A673 (cell line): ENCODE measurements at regions not wholly inside any gene's neighbourhood (a gene's known extent, or its start where the extent isn't known, plus 50 kb on each side); places are given as distances from the start of the nearest gene placed in this dataset.

Experiments used
- BruUV-seq: library from RNA; stranded (reverse); fragments of 400-500 nt; replicated peaks from 2 replicates; lab custom pipeline; 2021; lab: Mats Ljungman, UMichigan
- CTCF ChIA-PET: fragments of 300-600 bp; sonication (Branson Sonifier 250); formaldehyde crosslinking; loops from one replicate; lab custom pipeline; 2022; ENCODE audit warnings: antibody characterized with exemption; lab: Charles Lee
- POLR2A ChIA-PET: fragments of 300-600 bp; sonication (Branson Sonifier 250); formaldehyde crosslinking; loops from one replicate; lab custom pipeline; 2022; ENCODE audit warnings: antibody characterized with exemption; ENCODE audit not compliant: low non-redundant PET; lab: Charles Lee
- DNase-seq: peaks from one replicate; pipeline ENCODE4 v3.0.0-alpha.2; 2015; ENCODE audit warnings: low spot score
- H3K27ac ChIP-seq: fragments of 200-600 bp; sonication (generic); 2 replicates; pipeline ENCODE4 v1.5.1; 2016; ENCODE audit warnings: mixed run types, low read depth, mild to moderate bottlenecking, mixed read lengths, antibody characterized with exemption, low read length; ENCODE audit not compliant: poor library complexity, severe bottlenecking
- H3K27me3 ChIP-seq: fragments of 200-600 bp; sonication (generic); replicated peaks from 2 replicates; pipeline ENCODE4 v1.6.1; 2017; ENCODE audit warnings: mixed run types, low read depth, mild to moderate bottlenecking, mixed read lengths, antibody characterized with exemption, low read length; ENCODE audit not compliant: insufficient read depth, poor library complexity
- H3K36me3 ChIP-seq: fragments of 200-600 bp; sonication (generic); 2 replicates; pipeline ENCODE4 v1.6.1; 2016; ENCODE audit warnings: mixed run types, mild to moderate bottlenecking, mixed read lengths, antibody characterized with exemption, low read length; ENCODE audit not compliant: insufficient read depth, poor library complexity, severe bottlenecking
- H3K4me1 ChIP-seq: fragments of 200-600 bp; sonication (generic); 2 replicates; pipeline ENCODE4 v1.6.1; 2017; ENCODE audit warnings: mixed run types, mild to moderate bottlenecking, mixed read lengths, antibody characterized with exemption, low read length; ENCODE audit not compliant: insufficient read depth, poor library complexity, severe bottlenecking
- H3K4me3 ChIP-seq: fragments of 200-600 bp; sonication (generic); 2 replicates; pipeline ENCODE4 v1.5.1; 2016; ENCODE audit warnings: low read depth, mixed run types, mild to moderate bottlenecking, mixed read lengths, low read length; ENCODE audit not compliant: poor library complexity, severe bottlenecking
- H3K9me3 ChIP-seq: fragments of 200-600 bp; sonication (generic); 2 replicates; pipeline ENCODE4 v1.6.1; 2016; ENCODE audit warnings: mixed run types, low read depth, mild to moderate bottlenecking, mixed read lengths, antibody characterized with exemption, low read length; ENCODE audit not compliant: poor library complexity, severe bottlenecking
- CTCF ChIP-seq: fragments of 300-800, 200-600 bp; sonication (generic); conservative IDR thresholded peaks from 2 replicates; pipeline ENCODE4 v1.5.1; 2017; ENCODE audit warnings: low read depth, mild to moderate bottlenecking, antibody characterized with exemption, low read length, moderate library complexity, mixed read lengths
- EZH2 ChIP-seq: fragments of 200-600 bp; sonication (generic); IDR thresholded peaks from 2 replicates; pipeline ENCODE4 v1.6.1; 2017; ENCODE audit warnings: borderline replicate concordance, low read depth, mild to moderate bottlenecking, mixed read lengths, antibody characterized with exemption, low read length; ENCODE audit not compliant: poor library complexity, severe bottlenecking
- intact Hi-C: fragments of 100-400 bp; cut with micrococcal nuclease; formaldehyde crosslinking; loops from one replicate; pipeline ENCODE4 v1.10.0; 2022; ENCODE audit not compliant: unreplicated experiment

- TF ChIP-seq EZH2 (no peak), CTCF (no peak)
- DNase-seq: no peak
- Histone ChIP-seq H3K27ac (no peak overlapping the region), H3K36me3 (no peaks in the 10 kb centered on the region), H3K9me3 (no peaks in the 10 kb centered on the region), H3K27me3 (peaks cover 21% of the 10 kb centered on the region), H3K4me3 (no peak overlapping the region), H3K4me1 (no peaks in the 10 kb centered on the region)
- POLR2A ChIA-PET: no interaction called here
- CTCF ChIA-PET: no interaction called here
- intact Hi-C loops: loop anchor here (5.0 kb wide), 1 partner anchor 41 kb away; no protein-coding TSS in a partner anchor
- BruUV-seq: no TSS peak
Measured at GRCh38 chr18:11496526-11497172, 112.7 kb upstream of the SLC35G4 start.

GRCh38 chr18:11495441-11495840 is 114.0 kb upstream of the SLC35G4 start:
- Histone ChIP-seq H3K27ac (no peak overlapping the region), H3K27me3 (peaks cover 16% of the 10 kb centered on the region), H3K9me3 (no peaks in the 10 kb centered on the region), H3K4me3 (no peak overlapping the region), H3K36me3 (no peaks in the 10 kb centered on the region), H3K4me1 (no peaks in the 10 kb centered on the region)
- ChIA-PET CTCF (no interaction called here), POLR2A (no interaction called here)
- intact Hi-C loops: loop anchor here (5.0 kb wide), 1 partner anchor 42 kb away; no protein-coding TSS in a partner anchor
- no peak for DNase-seq
- TF ChIP-seq CTCF (no peak), EZH2 (no peak)
- BruUV-seq: no TSS peak

GRCh38 chr18:11494107-11494506 is 115.3 kb upstream of the SLC35G4 start:
- TF ChIP-seq CTCF (no peak), EZH2 (no peak)
- Histone ChIP-seq H3K4me3 (no peak overlapping the region), H3K9me3 (no peaks in the 10 kb centered on the region), H3K27me3 (peaks cover 16% of the 10 kb centered on the region), H3K4me1 (no peaks in the 10 kb centered on the region), H3K36me3 (no peaks in the 10 kb centered on the region), H3K27ac (no peak overlapping the region)
- ChIA-PET CTCF (no interaction called here), POLR2A (no interaction called here)
- intact Hi-C loops: no loop called here
- DNase-seq: no peak
- no TSS peak for BruUV-seq
